ENCODE measurements at regions not wholly inside any gene's neighbourhood (a gene's known extent, or its start where the extent isn't known, plus 50 kb on each side); places are given as distances from the start of the nearest gene placed in this dataset.
"Not testable (repeated sequence)": the region's sequence is repeated elsewhere in the genome, so short reads cannot be mapped to it uniquely, and the experiment has no call there.

- no peak for DNase-seq
Observed at GRCh38 chr16:49944221-49944620, 80.8 kb upstream of the CNEP1R1 start.

DNA sequence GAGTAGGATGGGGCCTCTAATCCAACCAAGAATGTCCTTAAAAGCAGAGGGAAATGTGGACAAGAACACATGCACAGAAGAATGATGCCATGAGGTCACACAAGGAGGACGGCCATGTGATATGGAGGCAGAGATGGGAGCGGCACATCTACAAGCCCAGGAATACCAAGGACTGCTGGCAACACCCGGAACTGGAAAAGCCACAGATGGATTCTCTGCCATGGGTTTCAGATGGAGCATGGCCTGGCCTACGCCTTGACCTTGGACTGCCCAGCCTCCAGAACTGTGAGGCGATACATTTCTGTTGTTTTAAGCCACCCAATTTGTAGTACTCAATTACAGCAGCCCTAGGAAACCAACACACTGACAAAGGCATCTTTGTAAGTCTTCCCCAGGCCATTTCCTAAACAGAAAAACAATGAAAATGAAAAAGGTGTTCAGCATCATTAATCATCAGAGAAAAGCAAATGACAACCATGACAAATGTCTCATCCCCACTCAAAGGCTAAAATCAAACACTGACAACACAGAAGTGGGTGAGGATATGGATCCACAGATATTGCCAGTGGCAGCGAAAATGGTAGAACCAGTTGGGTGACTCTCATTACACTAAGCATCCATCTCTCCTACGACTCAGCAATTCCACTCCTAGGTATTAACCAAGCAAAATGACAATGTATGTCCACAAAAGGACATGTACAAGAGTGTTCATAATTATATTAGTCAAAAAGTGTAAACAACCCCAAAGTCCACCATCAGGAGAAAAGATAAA, 76.9 kb upstream of the CNEP1R1 start:
- DNase-seq = no peak

DNA sequence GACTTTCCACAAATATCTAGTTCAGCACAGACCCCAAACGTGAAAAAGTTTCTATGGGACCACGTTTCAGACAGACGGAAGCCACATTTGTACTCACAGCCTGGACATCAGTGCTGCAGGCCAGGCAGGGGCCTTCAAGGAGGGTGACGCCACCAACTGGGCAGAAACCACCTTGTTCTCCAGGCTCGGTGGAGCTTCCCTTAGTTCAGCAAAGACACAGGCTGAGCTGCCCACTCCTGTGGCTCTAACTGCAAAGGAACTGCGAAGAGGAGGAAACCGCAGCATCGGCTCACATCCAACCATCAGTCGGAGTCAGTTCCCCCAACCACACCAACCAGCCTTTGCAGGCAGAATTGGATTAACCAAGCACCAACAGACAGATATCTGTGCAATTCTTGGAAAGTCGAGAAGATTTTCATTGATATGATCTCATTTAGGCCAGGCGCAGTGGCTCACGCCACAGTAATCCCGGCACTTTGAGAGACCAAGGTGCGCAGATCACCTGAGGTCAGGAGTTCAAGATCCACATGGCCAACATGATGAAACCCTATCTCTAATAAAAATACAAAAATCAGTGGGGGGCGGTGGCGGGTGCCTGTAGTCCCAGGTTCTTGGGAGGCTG, 73.3 kb upstream of the CNEP1R1 start:
- no peak for DNase-seq

DNA sequence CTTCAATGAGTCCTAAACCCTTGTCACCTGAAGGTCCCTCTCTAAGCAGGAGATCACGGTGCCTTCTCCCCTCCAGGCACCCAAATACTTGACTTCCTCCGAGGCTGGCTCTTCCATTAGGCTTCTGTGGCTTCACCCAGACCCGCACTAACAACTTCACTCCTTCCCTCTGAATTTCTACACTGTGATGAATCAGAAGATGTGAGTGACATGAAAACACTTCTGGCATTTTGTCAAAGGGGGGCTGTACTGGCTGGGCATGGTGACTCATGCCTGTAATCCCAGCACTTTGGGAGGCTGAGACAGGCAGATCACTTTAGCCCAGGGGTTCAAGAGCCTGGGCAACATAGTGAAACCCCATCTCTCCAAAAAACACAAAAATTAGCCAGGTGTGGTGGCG, 72.6 kb upstream of the CNEP1R1 start:
- no peak for DNase-seq

DNA sequence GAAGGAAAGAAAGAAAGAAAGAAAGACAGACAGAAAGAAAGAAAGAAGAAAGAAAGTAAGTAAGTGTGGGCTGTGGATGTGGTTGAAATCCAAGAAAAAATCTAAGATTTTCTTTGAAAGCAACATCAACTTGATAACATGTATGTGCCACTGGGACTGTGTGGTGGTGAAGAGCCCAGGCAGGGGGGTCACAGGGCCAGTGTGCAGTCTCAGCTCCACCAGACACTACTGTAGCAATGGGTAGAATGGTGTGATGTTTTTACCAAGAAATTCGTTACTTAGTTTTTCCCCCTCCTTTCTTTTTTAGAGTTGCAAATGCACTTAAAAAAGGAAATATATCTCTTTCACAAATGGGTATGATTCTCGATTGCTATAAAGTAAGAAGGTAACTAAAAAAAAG, 71.9 kb upstream of the CNEP1R1 start:
- no peak for DNase-seq

DNA sequence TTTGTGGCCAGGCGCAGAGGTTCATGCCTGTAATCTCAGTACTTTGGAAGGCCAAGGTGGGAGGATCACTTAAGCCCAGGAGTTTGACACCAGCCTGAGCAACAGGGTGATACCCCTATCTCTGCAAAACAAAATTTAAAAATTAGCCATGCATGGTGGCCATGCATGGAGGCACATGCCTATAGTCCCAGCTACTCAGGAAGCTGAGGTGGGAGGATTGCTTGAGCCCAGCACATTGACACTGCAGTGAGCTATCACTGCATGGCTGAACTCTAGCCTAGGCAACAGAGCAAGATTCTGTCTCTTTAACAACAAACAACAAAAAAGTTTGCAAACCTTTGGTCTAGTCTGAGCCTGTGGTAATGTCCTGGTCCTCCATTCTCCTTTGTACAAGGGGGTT, 69.2 kb upstream of the CNEP1R1 start:
- DNase-seq = no peak

GRCh38 chr16:49956915-49957314, 68.1 kb upstream of the CNEP1R1 start:
- DNase-seq = no peak

GRCh38 chr16:49958448-49958847, 66.6 kb upstream of the CNEP1R1 start:
- DNase-seq = no peak

DNA sequence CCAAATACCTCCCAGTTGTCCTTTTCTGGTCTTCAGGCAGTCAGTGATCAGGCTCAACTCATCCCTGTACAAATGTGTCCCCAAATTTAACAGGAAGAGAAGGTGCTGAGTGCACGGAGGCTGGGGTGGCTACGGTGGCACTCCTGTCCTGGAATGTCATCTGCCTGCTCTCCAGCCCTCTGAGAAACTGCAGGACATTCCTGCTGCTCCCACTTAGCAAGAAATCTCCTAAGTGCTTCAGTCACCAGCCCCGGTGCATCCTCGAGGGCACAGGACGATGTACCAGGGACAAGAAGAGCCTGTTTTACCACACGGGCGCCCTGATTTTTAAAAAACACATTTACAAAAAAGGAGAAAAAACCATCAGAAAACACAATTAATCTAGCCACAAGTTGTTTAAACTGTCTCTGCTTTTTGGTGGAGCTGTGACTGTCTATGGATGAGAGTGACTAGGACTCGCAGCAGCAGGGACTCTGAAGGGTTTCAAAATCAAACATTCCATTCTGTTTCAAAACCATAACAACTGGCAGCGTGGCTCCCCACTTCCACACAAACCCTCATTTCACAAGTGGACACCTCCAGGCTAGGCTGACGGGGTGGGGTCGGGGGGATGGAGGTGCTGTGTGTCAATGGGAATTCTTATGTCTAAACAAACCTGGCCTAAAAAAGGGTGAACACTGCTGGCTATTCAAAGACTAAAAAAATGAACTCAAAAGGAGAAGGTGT, 65.3 kb upstream of the CNEP1R1 start:
- no peak for DNase-seq

- DNase-seq = no peak
Observed at GRCh38 chr16:49961089-49961488, 63.9 kb upstream of the CNEP1R1 start.

GRCh38 chr16:49962566-49962965, 62.5 kb upstream of the CNEP1R1 start:
- not testable (repeated sequence) for DNase-seq

GRCh38 chr16:49964316-49964715, 60.7 kb upstream of the CNEP1R1 start:
- no peak for DNase-seq

DNA sequence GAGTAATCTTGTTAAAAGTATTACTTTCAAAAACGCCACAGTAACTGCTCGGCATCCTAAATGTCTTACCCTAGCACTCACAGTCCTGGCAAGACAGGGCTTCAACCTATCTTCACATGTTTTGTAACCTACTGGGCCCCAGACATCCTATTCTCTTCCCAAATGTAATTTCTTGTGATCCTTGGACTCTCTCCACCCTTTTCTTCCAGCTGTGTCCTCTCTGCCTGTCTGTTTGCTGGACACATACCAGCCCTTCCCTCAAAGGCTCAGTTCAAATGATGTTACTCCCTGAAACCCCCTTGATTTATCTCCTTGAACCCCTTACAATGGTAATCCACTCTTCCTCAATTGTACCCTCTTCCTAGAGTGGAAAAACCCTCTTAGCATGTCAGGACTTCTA, 60.1 kb upstream of the CNEP1R1 start:
- no peak for DNase-seq

GRCh38 chr16:49967012-49967559, 57.9 kb upstream of the CNEP1R1 start:
- DNase-seq = no peak

- DNase-seq = no peak
Observed at GRCh38 chr16:49969091-49970030, 55.7 kb upstream of the CNEP1R1 start.

DNA sequence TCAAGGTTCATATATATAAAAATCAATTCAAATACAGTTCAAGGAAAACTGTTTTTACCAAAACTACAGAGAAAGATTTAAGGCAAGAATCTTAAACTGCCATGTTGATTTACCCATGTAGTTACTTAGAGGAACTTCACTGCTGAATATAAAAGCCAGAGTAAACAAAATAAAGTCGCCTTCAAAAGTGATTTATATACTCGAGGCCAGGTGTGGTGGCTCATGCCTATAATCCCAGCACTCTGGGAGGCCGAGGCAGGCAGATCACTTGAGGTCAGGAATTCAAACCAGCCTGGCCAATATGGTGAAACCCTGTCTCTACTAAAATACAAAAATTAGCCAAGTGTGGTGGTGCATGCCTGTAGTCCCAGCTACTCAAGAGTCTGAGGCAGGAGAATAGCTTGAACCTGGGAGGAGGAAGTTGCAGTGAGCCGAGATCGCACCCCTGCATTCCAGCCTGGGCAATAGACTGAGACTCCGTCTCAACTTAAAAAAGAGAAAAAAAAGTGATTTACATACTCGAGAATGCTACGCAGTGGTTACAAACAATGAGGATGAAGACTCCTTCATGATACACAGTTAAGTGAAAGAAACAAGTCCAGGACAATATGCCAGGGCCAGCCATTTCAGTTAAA, 54.1 kb upstream of the CNEP1R1 start:
- DNase-seq = no peak

GRCh38 chr16:49972280-49972679, 52.7 kb upstream of the CNEP1R1 start:
- DNase-seq = no peak

GRCh38 chr16:49972961-49973360, 52.1 kb upstream of the CNEP1R1 start:
- no peak for DNase-seq
